OCI-LY3 (cell line): ENCODE measurements at regions not wholly inside any gene's neighbourhood (a gene's known extent, or its start where the extent isn't known, plus 50 kb on each side); places are given as distances from the start of the nearest gene placed in this dataset.

Experiments
- CTCF ChIP-seq: fragments of 200-600, 300-600 bp; sonication (generic); IDR thresholded peaks from 2 replicates; pipeline ENCODE4 v1.5.1; 2014; ENCODE audit warnings: antibody characterized with exemption, low read length, low read depth
- EZH2phosphoT487 ChIP-seq: fragments of 200-600 bp; shearing (Covaris generic); IDR thresholded peaks from 2 replicates; pipeline ENCODE4 v1.6.1; 2018; ENCODE audit warnings: antibody characterized with exemption, mixed run types, low read depth

GRCh38 chr3:148466980-148467740 is 230.5 kb upstream of the AGTR1 start:
- TF ChIP-seq CTCF = no peak
- no peak for TF ChIP-seq EZH2phosphoT487
